Right kidney (tissue), 1 donor: ENCODE measurements at regions not wholly inside any gene's neighbourhood (a gene's known extent, or its start where the extent isn't known, plus 50 kb on each side); places are given as distances from the start of the nearest gene placed in this dataset.

Experiments
- DNase-seq: peaks from one replicate; pipeline ENCODE4 v3.0.0-alpha.2; 2016

GRCh38 chr20:4095639-4096038 is 53.0 kb upstream of the SMOX start:
- DNase-seq: no peak

- DNase-seq: no peak
Observed at GRCh38 chr20:4091490-4092479, 56.8 kb upstream of the SMOX start.

GRCh38 chr20:4090756-4091489 is 57.7 kb upstream of the SMOX start:
- DNase-seq: no peak

GRCh38 chr20:4089756-4090487 is 58.7 kb upstream of the SMOX start:
- no peak for DNase-seq

- DNase-seq: no peak
Observed at GRCh38 chr20:4088766-4089165, 59.9 kb upstream of the SMOX start.

GRCh38 chr20:4087923-4088322 is 60.7 kb upstream of the SMOX start:
- no peak for DNase-seq

GRCh38 chr20:4086771-4087687 is 61.6 kb upstream of the SMOX start:
- DNase-seq: no peak

GRCh38 chr20:4084721-4085120 is 63.9 kb upstream of the SMOX start:
- no peak for DNase-seq

- no peak for DNase-seq
Observed at GRCh38 chr20:4084096-4084495, 64.5 kb upstream of the SMOX start.

GRCh38 chr20:4083098-4083865 is 65.3 kb upstream of the SMOX start:
- DNase-seq: peak; percentile 47

GRCh38 chr20:4082406-4083097 is 66.1 kb upstream of the SMOX start:
- DNase-seq: peak; percentile 35

GRCh38 chr20:4081421-4081820 is 66.1 kb upstream of the RNF24 start:
- no peak for DNase-seq

GRCh38 chr20:4076671-4077070 is 61.3 kb upstream of the RNF24 start:
- no peak for DNase-seq

GRCh38 chr20:4076033-4076432 is 60.7 kb upstream of the RNF24 start:
- DNase-seq: no peak

GRCh38 chr20:4074877-4075455 is 59.6 kb upstream of the RNF24 start:
- DNase-seq: no peak

GRCh38 chr20:4073852-4074741 is 58.7 kb upstream of the RNF24 start:
- DNase-seq: no peak

GRCh38 chr20:4071178-4071693 is 55.9 kb upstream of the RNF24 start:
- no peak for DNase-seq
